PC-9 (cell line): ENCODE measurements at regions not wholly inside any gene's neighbourhood (a gene's known extent, or its start where the extent isn't known, plus 50 kb on each side); places are given as distances from the start of the nearest gene placed in this dataset.
"Not testable (repeated sequence)": the region's sequence is repeated elsewhere in the genome, so short reads cannot be mapped to it uniquely, and the experiment has no call there.

ENCODE experiments used
- BruUV-seq: library from RNA; stranded (reverse); fragments of 400-500 nt; replicated peaks from 2 replicates; lab custom pipeline; 2021; lab: Mats Ljungman, UMichigan
- CTCF ChIA-PET: fragments of 300-600 bp; sonication (Branson Sonifier 250); formaldehyde crosslinking; loops from one replicate; lab custom pipeline; 2022; ENCODE audit warnings: antibody characterized with exemption; lab: Charles Lee
- POLR2A ChIA-PET: fragments of 300-600 bp; sonication (Branson Sonifier 250); formaldehyde crosslinking; loops from one replicate; lab custom pipeline; 2022; ENCODE audit warnings: antibody characterized with exemption; ENCODE audit not compliant: unreplicated experiment; lab: Charles Lee
- DNase-seq, 2 experiments: peaks; one replicate each; pipeline versions ENCODE4 v3.0.0 to v3.0.0-alpha.2; 2015 to 2022; ENCODE audit warnings: mixed read lengths in 1 of 2
- H2AFZ ChIP-seq: fragments of 200-600 bp; sonication (generic); 2 replicates; pipeline ENCODE4 v1.8.1; 2017; ENCODE audit warnings: antibody characterized with exemption
- H3F3A ChIP-seq: fragments of 200-600 bp; sonication (generic); 2 replicates; pipeline ENCODE4 v1.8.1; 2017; ENCODE audit warnings: antibody characterized with exemption, mild to moderate bottlenecking, low read depth; ENCODE audit not compliant: insufficient read depth
- H3K27ac ChIP-seq: fragments of 200-600 bp; sonication (generic); 2 replicates; pipeline ENCODE4 v1.6.1; 2016; ENCODE audit warnings: mixed run types
- H3K27me3 ChIP-seq: fragments of 200-600 bp; sonication (generic); 2 replicates; pipeline ENCODE4 v1.6.1; 2016; ENCODE audit warnings: low read depth, mixed run types; ENCODE audit not compliant: insufficient read depth
- H3K36me3 ChIP-seq: fragments of 200-600 bp; sonication (generic); 2 replicates; pipeline ENCODE4 v1.6.1; 2016; ENCODE audit warnings: low read depth, mixed run types
- H3K4me1 ChIP-seq: fragments of 200-600 bp; sonication (generic); replicated peaks from 2 replicates; pipeline ENCODE4 v1.6.1; 2016; ENCODE audit warnings: mixed run types; ENCODE audit not compliant: insufficient read depth
- H3K4me2 ChIP-seq: fragments of 200-600 bp; sonication (generic); 2 replicates; pipeline ENCODE4 v1.6.1; 2017; ENCODE audit warnings: mixed run types
- H3K4me3 ChIP-seq: fragments of 200-600 bp; sonication (generic); 2 replicates; pipeline ENCODE4 v1.6.1; 2016; ENCODE audit warnings: mixed run types
- H3K79me2 ChIP-seq: fragments of 200-600 bp; sonication (generic); 2 replicates; pipeline ENCODE4 v1.6.1; 2017; ENCODE audit warnings: low read depth, mixed run types
- H3K9me2 ChIP-seq: fragments of 200-600 bp; sonication (generic); 2 replicates; pipeline ENCODE4 v1.8.1; 2017; ENCODE audit warnings: mild to moderate bottlenecking; ENCODE audit not compliant: insufficient read depth
- H3K9me3 ChIP-seq: fragments of 200-600 bp; sonication (generic); 2 replicates; pipeline ENCODE4 v1.8.1; 2016; ENCODE audit warnings: low read depth; ENCODE audit not compliant: insufficient read depth
- H4K20me1 ChIP-seq: fragments of 200-600 bp; sonication (generic); 2 replicates; pipeline ENCODE4 v1.8.1; 2017; ENCODE audit not compliant: insufficient read depth
- EZH2 ChIP-seq: fragments of 200-600 bp; sonication (generic); IDR thresholded peaks from 2 replicates; pipeline ENCODE4 v1.8.0; 2017; ENCODE audit warnings: antibody characterized with exemption, low read depth
- intact Hi-C: fragments of 100-400 bp; cut with micrococcal nuclease; formaldehyde crosslinking; loops from one replicate; pipeline ENCODE4 v1.10.0; 2022; ENCODE audit not compliant: unreplicated experiment
- TF ChIP-seq, protein P1 (sequence below): fragments of 200-600 bp; sonication (generic); conservative IDR thresholded peaks from 2 replicates; pipeline ENCODE4 v1.6.1; 2017; ENCODE audit warnings: mixed run types, antibody characterized with exemption, mild to moderate bottlenecking, moderate library complexity

- H3K27me3 ChIP-seq: no peaks in the 10 kb centered on the region
- H3K4me2 ChIP-seq: no peak overlapping the region
- POLR2A ChIA-PET: no interaction called here
- no peak for DNase-seq
- 0 out of 2 replicates have a peak, but pooled peaks cover 5% of the 10 kb centered on the region for H3F3A ChIP-seq
- H3K36me3 ChIP-seq: no peaks in the 10 kb centered on the region
- intact Hi-C loops: no loop called here
- no peaks in the 10 kb centered on the region for H4K20me1 ChIP-seq
- H3K4me3 ChIP-seq: no peak overlapping the region
- H2AFZ ChIP-seq: no peak overlapping the region
- CTCF ChIA-PET: no interaction called here
- no peaks in the 10 kb centered on the region for H3K9me3 ChIP-seq
- TF ChIP-seq, protein P1, sequence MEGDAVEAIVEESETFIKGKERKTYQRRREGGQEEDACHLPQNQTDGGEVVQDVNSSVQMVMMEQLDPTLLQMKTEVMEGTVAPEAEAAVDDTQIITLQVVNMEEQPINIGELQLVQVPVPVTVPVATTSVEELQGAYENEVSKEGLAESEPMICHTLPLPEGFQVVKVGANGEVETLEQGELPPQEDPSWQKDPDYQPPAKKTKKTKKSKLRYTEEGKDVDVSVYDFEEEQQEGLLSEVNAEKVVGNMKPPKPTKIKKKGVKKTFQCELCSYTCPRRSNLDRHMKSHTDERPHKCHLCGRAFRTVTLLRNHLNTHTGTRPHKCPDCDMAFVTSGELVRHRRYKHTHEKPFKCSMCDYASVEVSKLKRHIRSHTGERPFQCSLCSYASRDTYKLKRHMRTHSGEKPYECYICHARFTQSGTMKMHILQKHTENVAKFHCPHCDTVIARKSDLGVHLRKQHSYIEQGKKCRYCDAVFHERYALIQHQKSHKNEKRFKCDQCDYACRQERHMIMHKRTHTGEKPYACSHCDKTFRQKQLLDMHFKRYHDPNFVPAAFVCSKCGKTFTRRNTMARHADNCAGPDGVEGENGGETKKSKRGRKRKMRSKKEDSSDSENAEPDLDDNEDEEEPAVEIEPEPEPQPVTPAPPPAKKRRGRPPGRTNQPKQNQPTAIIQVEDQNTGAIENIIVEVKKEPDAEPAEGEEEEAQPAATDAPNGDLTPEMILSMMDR: no peak
- TF ChIP-seq EZH2: no peak
- H3K79me2 ChIP-seq: no peaks in the 10 kb centered on the region
- H3K27ac ChIP-seq: no peak overlapping the region
- no peaks in the 10 kb centered on the region for H3K4me1 ChIP-seq
- no peaks in the 10 kb centered on the region for H3K9me2 ChIP-seq
- BruUV-seq: no TSS peak
These were observed 147.9 kb upstream of the SEMA3C start for GRCh38 chr7:81066797-81067196.

GRCh38 chr7:81064426-81064825 lies 145.6 kb upstream of the SEMA3C start:
- no peak for DNase-seq

DNA sequence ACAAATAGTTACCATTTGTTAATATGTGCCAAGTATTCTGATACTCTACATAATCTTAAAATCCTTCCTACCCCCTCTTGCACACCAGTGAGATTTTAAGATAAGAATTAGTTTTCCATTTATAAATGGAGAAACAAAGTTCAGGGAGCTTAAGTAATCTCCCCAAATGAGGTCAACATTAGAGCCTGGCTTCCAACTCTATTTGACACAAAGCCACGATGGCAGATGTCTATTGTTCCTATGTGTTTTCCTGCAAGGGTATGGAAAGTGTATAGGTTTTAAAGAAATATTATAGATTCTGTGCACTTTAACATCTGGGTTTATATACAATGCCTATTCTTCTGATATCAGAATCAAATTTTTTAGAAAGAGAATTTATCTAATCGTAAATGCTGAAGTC lies 143.9 kb upstream of the SEMA3C start:
- no peaks in the 10 kb centered on the region for H3K36me3 ChIP-seq
- no peaks in the 10 kb centered on the region for H3F3A ChIP-seq
- TF ChIP-seq, protein P1: no peak
- TF ChIP-seq EZH2: no peak
- H3K4me1 ChIP-seq: no peaks in the 10 kb centered on the region
- POLR2A ChIA-PET: interaction anchor here (0.7 kb wide), 1 partner anchor 161 kb away, joined by 3 read pairs; no protein-coding TSS in a partner anchor
- no peaks in the 10 kb centered on the region for H3K9me2 ChIP-seq
- H3K27me3 ChIP-seq: no peaks in the 10 kb centered on the region
- intact Hi-C loops: no loop called here
- CTCF ChIA-PET: no interaction called here
- no peaks in the 10 kb centered on the region for H4K20me1 ChIP-seq
- no peak overlapping the region for H3K4me2 ChIP-seq
- no peaks in the 10 kb centered on the region for H3K9me3 ChIP-seq
- no peak for DNase-seq
- H3K79me2 ChIP-seq: no peaks in the 10 kb centered on the region
- H2AFZ ChIP-seq: no peak overlapping the region
- H3K4me3 ChIP-seq: no peak overlapping the region
- no TSS peak for BruUV-seq
- H3K27ac ChIP-seq: no peak overlapping the region

More at GRCh38 chr7:81064426-81064825, 145.6 kb upstream of the SEMA3C start:
- Histone ChIP-seq H3K27ac (no peak overlapping the region), H3F3A (0 out of 2 replicates have a peak, but pooled peaks cover 5% of the 10 kb centered on the region), H3K4me2 (no peak overlapping the region), H3K4me1 (no peaks in the 10 kb centered on the region), H3K27me3 (no peaks in the 10 kb centered on the region), H3K36me3 (no peaks in the 10 kb centered on the region), H3K9me3 (no peaks in the 10 kb centered on the region), H3K79me2 (no peaks in the 10 kb centered on the region), H2AFZ (peak overlapping the region; percentile 61; the same call in 1 of the 2 replicates), H3K9me2 (no peaks in the 10 kb centered on the region), H3K4me3 (no peak overlapping the region), H4K20me1 (no peaks in the 10 kb centered on the region)
- ChIA-PET CTCF (no interaction called here), POLR2A (no interaction called here)
- intact Hi-C loops: no loop called here
- BruUV-seq: no TSS peak
- no peak for TF ChIP-seq EZH2
- TF ChIP-seq, protein P1: no peak

DNA sequence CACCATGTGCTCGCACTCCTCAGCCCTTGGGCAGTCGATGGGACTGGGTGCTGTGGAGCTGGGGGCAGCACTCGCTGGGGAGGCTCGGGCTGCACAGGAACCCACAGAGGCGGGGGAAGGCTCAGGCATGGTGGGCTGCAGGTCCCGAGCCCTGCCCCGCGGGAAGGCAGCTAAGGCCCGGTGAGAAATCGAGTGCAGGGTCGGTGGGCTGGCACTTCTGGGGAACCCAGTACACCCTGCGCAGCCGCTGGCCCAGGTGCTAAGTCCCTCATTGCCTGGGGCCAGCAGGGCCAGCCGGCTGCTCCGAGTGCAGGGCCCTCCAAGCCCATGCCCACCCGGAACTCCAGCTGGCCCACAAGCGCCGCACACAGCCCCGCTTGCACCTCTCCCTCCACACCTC lies 138.6 kb upstream of the SEMA3C start:
- H3K36me3 ChIP-seq, H4K20me1 ChIP-seq, H3K27ac ChIP-seq, DNase-seq, H3K79me2 ChIP-seq, H3K9me2 ChIP-seq, H3K4me2 ChIP-seq, H3K4me1 ChIP-seq, intact Hi-C loops, BruUV-seq, POLR2A ChIA-PET, H3F3A ChIP-seq, H3K9me3 ChIP-seq, H3K4me3 ChIP-seq, H2AFZ ChIP-seq, CTCF ChIA-PET, H3K27me3 ChIP-seq: not testable (repeated sequence)
